ENCODE measurements at regions not wholly inside any gene's neighbourhood (a gene's known extent, or its start where the extent isn't known, plus 50 kb on each side); places are given as distances from the start of the nearest gene placed in this dataset.

DNA sequence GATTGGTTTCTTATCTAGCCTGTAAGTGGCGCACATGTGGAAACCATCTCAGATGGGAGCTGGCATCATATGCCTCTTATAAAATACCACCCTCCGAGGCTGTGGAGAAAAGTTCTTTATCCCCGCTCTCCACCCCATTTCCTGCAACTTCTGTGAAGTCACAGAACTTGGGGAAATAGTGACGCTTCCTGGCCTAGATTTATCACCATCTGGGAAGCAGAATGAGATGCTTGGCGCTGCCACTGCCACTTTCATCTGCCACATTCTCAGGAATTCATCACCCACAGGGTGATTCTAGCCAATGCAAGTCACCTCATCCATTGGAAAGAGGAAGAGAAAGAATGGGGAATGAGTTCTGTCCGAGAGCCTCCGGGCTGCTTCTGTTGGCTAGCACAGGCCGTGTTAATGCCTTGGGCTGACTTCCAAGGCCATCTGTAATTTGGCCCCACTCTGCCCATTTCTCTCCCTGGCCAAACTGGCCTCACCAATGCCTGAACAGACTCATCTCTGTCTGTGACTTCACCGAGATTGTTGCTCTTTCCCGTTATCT is 148.8 kb upstream of the SOX4 start:
- H3K27me3 Mint-ChIP-seq (ENCODE audit: insufficient read depth, unreplicated experiment) = no peaks in the 10 kb centered on the region
- H3K27ac Mint-ChIP-seq (ENCODE audit: low read depth, unreplicated experiment) = no peak overlapping the region
- no peak for DNase-seq (ENCODE audit: unreplicated experiment)
- BruUV-seq (replicated peaks) = no TSS peak
- intact Hi-C loops (cut with micrococcal nuclease) = no loop called here
- H3K9me3 Mint-ChIP-seq (ENCODE audit: unreplicated experiment) = no peaks in the 10 kb centered on the region
- H3K4me3 Mint-ChIP-seq (ENCODE audit: unreplicated experiment) = no peak overlapping the region
- H3K36me3 Mint-ChIP-seq (ENCODE audit: insufficient read depth, unreplicated experiment) = no peaks in the 10 kb centered on the region
- POLR2A ChIA-PET = no interaction called here
- H3K4me1 Mint-ChIP-seq (ENCODE audit: insufficient read depth, unreplicated experiment) = no peaks in the 10 kb centered on the region
- TF ChIP-seq, protein P1, sequence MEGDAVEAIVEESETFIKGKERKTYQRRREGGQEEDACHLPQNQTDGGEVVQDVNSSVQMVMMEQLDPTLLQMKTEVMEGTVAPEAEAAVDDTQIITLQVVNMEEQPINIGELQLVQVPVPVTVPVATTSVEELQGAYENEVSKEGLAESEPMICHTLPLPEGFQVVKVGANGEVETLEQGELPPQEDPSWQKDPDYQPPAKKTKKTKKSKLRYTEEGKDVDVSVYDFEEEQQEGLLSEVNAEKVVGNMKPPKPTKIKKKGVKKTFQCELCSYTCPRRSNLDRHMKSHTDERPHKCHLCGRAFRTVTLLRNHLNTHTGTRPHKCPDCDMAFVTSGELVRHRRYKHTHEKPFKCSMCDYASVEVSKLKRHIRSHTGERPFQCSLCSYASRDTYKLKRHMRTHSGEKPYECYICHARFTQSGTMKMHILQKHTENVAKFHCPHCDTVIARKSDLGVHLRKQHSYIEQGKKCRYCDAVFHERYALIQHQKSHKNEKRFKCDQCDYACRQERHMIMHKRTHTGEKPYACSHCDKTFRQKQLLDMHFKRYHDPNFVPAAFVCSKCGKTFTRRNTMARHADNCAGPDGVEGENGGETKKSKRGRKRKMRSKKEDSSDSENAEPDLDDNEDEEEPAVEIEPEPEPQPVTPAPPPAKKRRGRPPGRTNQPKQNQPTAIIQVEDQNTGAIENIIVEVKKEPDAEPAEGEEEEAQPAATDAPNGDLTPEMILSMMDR (IDR thresholded peaks at IDR 0.05; ENCODE audit: unreplicated experiment) = no peak
- CTCF ChIA-PET = no interaction called here

DNA sequence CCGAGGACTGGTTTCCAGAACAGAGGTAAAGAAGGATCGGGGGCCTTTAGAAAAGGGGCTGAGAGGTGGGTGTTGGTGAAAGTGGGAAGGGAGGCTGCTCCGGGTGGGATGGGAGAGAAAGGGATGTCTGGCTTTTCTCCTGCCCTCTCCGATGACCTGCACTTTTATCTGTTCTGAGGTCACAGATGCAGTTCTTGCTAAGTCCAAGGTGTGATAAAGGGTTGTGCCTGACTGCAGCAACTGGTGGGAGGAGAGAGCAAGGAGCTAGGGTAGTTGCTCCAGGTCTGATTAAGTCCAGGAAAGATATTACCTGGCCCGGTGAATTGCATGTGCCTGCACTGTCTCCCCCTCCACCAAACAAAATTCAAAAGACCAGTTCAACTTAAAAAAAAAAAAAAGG is 145.6 kb upstream of the SOX4 start:
- CTCF ChIA-PET = no interaction called here
- POLR2A ChIA-PET = no interaction called here
- TF ChIP-seq, protein P1 (IDR thresholded peaks at IDR 0.05; ENCODE audit: unreplicated experiment) = no peak
- Mint-ChIP-seq H3K27ac (ENCODE audit: low read depth, unreplicated experiment) (no peak overlapping the region), H3K27me3 (ENCODE audit: insufficient read depth, unreplicated experiment) (no peaks in the 10 kb centered on the region), H3K4me1 (ENCODE audit: insufficient read depth, unreplicated experiment) (no peaks in the 10 kb centered on the region), H3K36me3 (ENCODE audit: insufficient read depth, unreplicated experiment) (no peaks in the 10 kb centered on the region), H3K4me3 (ENCODE audit: unreplicated experiment) (no peak overlapping the region), H3K9me3 (ENCODE audit: unreplicated experiment) (no peaks in the 10 kb centered on the region)
- DNase-seq (ENCODE audit: unreplicated experiment) = no peak
- intact Hi-C loops (cut with micrococcal nuclease) = no loop called here
- BruUV-seq (replicated peaks) = no TSS peak

- H3K36me3 Mint-ChIP-seq (ENCODE audit: insufficient read depth, unreplicated experiment) = no peaks in the 10 kb centered on the region
- TF ChIP-seq, protein P1 (IDR thresholded peaks at IDR 0.05; ENCODE audit: unreplicated experiment) = no peak
- CTCF ChIA-PET = no interaction called here
- DNase-seq (ENCODE audit: unreplicated experiment) = no peak
- no peak overlapping the region for H3K27ac Mint-ChIP-seq (ENCODE audit: low read depth, unreplicated experiment)
- no peaks in the 10 kb centered on the region for H3K4me1 Mint-ChIP-seq (ENCODE audit: insufficient read depth, unreplicated experiment)
- POLR2A ChIA-PET = interaction anchor here (0.8 kb wide), 1 partner anchor 772 kb away, joined by 3 read pairs; no protein-coding TSS in a partner anchor
- no TSS peak for BruUV-seq (replicated peaks)
- H3K4me3 Mint-ChIP-seq (ENCODE audit: unreplicated experiment) = no peak overlapping the region
- intact Hi-C loops (cut with micrococcal nuclease) = no loop called here
- no peaks in the 10 kb centered on the region for H3K9me3 Mint-ChIP-seq (ENCODE audit: unreplicated experiment)
- no peaks in the 10 kb centered on the region for H3K27me3 Mint-ChIP-seq (ENCODE audit: insufficient read depth, unreplicated experiment)
Observed at GRCh38 chr6:21448485-21449109, 145.0 kb upstream of the SOX4 start.

- ChIA-PET POLR2A (no interaction called here), CTCF (interaction anchor here (0.6 kb wide), 1 partner anchor 1108 kb away, joined by 3 read pairs; no protein-coding TSS in a partner anchor)
- Mint-ChIP-seq H3K4me1 (ENCODE audit: insufficient read depth, unreplicated experiment) (no peaks in the 10 kb centered on the region), H3K27ac (ENCODE audit: low read depth, unreplicated experiment) (no peak overlapping the region), H3K4me3 (ENCODE audit: unreplicated experiment) (no peak overlapping the region), H3K36me3 (ENCODE audit: insufficient read depth, unreplicated experiment) (no peaks in the 10 kb centered on the region), H3K9me3 (ENCODE audit: unreplicated experiment) (no peaks in the 10 kb centered on the region), H3K27me3 (ENCODE audit: insufficient read depth, unreplicated experiment) (no peaks in the 10 kb centered on the region)
- intact Hi-C loops (cut with micrococcal nuclease) = no loop called here
- no TSS peak for BruUV-seq (replicated peaks)
- DNase-seq (ENCODE audit: unreplicated experiment) = no peak
- TF ChIP-seq, protein P1 (IDR thresholded peaks at IDR 0.05; ENCODE audit: unreplicated experiment) = no peak
Observed at GRCh38 chr6:21450149-21450548, 143.4 kb upstream of the SOX4 start.

Data from MCF 10A (cell line).